HUDEP-2 (cell line): ENCODE measurements at regions not wholly inside any gene's neighbourhood (a gene's known extent, or its start where the extent isn't known, plus 50 kb on each side); places are given as distances from the start of the nearest gene placed in this dataset.
A peak's percentile ranks its signal among the peaks of the same experiment; 100 is the strongest.

ENCODE experiments used
- DNase-seq, 76 experiments: peaks; one replicate each; lab custom pipeline; 2025; ENCODE audit not compliant: unreplicated experiment in 76 of 76; lab: John Stamatoyannopoulos, UW

DNA sequence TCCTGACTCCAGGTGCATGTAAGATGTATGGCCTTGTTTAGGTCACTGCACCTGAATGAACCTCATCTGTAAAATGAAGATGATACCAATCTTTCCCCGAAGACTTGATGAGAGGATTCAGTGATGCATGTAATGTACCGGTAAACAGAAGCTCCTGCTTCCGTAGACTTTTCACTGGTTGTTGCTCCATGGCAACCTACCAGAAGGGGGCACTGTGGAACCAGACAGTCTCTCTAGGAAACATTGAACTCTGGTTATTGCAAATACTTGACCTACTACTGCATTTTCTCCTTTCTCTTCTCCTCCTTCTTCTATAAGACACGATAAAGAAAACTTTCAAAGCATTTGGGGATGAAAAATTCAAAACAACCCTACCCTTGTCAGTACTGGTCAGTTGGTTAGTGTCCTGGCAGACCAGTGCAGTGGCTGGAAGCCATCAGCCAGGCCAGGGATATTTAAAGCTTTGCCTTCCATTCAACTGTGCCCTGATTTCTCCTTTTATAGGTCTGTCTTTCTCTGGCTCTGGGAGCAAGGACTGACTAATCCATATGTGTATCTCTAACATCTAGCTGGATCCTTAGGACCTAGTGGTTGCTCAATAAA, 667.4 kb upstream of the SALL1 start:
- DNase-seq, result peak in 35 of 76 experiments; percentile 2 to 63 (median 24)

DNA sequence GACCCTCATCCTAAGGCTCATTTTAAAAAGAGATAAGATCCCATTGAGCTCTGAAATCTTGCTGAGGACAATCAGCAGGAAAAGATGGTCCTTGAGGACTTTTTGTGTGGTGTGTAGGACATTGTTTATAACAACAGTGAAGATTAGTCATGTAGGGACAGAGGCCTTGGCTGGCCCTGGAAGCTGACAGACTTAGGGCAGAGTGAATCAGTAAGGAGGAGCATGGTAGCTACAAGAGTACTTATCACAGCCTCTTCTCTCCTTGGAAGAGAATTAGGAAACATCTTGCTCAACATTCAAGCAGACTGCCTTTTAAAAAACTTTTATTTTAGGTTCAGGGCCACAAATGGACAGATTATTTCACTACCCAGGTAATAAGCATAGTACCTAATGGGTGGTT, 665.9 kb upstream of the SALL1 start:
- DNase-seq, result no peak

DNA sequence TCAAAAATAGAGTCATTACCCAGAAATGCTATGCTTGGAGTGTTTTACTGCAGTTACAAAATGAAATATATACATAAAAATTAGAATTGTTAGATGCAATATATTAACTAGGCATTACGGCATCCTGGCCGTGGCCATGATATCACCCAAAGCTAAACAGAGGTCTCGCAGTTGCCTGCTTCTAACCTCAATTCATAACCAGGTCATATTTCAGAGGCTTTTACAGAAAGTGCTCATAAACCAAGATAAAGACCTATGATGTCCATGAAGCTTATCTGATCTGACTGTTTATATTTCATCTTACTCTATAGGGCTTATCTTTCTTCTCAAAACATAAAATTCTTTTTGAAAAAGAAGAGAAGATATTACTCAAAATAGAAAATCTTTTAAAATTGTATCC, 664.5 kb upstream of the SALL1 start:
- no peak for DNase-seq

DNA sequence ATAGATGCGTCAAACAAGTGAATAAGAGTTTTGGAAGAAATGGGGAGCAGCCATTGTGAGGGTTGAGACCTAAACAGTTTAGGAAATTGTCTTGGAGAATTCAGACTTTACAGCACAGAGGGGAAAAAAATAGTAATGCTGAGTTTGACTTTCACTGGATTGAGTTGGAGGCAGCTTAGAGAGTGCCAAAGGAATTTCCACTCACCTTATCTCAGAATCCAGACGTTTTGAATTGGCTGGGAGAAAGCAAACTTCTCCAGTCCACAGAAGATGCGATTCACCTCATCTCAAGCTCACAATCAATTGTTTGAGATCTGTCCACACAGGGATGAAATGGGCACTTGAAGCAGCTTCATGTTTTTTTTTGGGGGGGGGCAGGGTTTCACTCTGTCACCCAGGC, 663.5 kb upstream of the SALL1 start:
- no peak for DNase-seq

DNA sequence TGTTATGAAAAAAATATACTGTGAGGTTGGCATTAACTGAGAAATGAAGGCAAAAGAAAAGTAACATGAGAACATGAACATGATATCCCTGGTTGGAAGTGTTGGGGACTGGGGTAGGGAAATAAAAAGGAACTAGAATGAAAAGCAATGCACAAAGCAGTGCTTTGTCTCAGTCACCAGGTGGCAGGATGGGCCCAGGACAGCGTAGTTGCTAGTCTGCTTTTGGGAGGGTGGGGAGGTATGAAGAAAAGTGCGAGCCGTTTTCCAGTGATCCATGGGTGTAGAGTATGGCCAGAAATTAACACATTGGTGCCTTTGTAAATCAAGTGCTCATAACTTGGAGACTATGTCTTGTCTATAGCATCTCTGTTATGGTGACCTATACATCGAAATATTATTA, 662.5 kb upstream of the SALL1 start:
- peak in 1 of 76 experiments; percentile 3 for DNase-seq

DNA sequence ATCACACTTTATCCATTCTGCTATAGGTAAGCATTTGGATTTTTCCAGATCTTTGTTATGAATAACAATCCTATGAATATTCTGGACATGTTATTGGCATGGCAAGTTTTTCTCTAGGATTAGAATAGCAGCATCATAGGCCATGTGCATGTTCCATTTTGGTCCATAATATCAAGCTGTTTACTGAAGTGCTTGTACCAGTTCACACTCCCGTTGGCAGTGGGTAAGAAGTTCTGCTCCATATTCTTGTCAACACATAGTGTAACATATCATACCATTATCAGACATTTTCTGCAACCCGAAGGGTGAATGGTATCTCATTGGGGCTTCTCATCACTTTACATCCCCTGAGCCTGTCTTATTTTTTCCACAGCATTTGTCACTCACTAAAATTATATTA, 661.9 kb upstream of the SALL1 start:
- no peak for DNase-seq

DNA sequence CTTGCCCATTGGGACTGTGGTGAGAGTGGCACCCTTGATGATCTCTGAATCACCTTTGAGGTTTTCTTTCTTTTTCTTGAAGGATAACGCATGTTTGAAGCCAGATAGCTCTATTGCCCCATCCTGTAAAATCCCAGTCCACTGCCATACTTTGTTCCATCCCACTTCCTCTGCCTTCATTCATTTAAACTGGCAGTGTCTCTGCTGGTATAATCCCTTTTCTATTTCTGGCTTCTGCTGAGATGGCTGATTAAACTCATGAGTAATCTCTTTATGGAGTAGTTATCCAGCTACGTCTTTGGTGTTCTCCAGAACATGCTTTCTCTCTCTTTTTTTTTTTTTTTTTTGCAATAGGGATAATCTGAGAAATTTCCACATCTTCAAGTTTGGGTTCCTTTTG, 656.5 kb upstream of the SALL1 start:
- DNase-seq, result no peak

DNA sequence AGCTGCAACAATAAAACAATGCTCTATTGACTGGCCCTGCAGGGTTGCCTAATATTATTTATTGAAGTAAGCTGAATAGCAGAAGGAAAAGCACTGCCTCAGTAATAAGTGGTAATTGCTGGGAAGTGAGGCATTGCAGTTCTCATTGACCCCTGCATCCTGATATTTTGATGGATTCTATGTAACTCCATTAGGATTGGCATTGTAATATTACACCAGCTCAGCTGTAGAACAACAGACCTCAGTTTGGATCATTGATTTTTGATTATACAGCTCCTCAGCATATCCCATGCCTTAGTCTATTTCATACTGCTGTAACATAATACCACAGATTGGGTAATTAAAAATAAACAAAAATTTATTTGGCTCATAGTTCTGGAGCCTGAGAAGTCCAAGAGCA, 650.6 kb upstream of the SALL1 start:
- DNase-seq, result no peak

DNA sequence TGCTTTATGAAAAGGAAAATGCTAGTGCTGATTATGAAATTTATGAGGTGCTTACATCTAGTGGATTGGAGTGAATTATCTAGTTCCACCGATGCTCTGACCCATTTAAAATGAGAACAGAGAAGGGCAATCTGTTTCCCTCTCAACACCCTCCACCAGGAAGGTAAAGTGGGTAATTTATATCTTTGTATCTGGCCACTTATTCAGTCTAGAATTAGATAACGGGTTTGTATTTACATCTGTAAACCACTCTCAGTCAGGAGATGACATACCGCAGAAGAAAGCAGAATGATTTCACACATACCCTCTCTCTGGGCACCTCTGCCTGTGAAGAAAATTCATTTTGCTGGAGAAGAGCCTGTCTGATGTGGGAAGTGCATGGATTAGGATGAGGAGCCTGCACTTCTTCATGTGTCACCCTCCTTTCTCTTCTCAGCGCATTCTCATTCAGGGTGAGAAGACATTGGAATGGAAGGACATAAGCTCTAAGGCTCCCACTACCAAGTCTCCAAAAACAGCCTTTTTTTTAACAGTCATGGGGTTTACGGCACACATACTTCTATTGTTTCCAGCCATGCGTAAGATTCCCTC, 646.7 kb upstream of the SALL1 start:
- DNase-seq, result no peak

DNA sequence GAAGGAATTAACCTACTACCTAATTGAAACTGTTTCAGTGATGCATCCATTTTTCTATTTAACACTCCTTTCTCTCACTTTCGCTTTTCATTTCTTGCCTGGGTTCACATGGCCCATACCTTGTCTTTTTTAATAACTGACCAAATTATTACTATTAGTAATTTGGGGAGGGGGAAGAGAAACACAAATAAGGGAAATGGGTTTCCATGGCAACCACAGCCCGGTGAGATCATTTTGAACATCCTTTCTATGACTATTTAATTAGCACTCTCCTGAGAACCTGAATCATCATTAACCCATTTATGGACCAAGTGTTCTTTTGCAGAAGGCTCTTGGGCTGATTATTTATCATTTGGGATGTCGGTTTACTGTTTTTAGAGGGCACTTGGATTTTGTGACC, 628.2 kb upstream of the SALL1 start:
- DNase-seq, result no peak

DNA sequence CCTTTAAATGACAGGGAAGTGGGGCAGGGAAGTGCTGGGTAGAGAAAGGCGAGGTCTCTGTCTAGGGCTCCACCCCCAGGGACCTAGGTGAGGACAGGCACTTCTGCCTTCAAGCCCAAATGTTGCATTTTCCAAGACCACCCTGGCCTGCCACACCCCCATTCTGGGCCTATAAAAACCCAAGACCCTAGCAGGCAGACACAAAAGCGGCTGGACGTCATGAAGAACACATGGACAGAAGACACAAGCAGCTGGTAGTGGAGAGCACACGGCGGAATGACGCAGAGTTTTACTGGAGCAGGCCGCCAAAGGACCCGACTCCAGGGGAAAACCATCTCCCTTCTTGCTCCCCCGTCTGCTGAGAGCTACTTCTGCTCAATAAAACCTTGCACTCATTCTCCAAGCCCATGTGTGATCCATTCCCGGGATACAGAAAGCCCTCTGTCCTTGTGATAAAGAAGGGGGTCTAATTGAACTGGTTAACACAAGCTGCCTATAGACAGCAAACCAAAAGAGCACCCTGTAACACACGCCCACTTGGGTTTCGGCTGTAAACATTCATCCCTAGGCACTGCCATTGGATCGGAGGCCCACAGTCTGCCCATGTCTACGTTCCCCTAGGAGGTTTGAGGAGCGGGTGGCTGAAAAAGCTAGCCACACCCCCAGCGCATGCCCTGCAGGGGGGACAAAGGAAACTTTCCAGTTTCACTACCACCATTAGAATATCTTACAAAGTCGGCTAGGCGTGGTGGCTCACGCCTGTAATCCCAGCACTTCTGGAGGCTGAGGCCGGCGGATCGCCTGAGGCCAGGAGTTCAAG, 622.2 kb upstream of the SALL1 start:
- no peak for DNase-seq

DNA sequence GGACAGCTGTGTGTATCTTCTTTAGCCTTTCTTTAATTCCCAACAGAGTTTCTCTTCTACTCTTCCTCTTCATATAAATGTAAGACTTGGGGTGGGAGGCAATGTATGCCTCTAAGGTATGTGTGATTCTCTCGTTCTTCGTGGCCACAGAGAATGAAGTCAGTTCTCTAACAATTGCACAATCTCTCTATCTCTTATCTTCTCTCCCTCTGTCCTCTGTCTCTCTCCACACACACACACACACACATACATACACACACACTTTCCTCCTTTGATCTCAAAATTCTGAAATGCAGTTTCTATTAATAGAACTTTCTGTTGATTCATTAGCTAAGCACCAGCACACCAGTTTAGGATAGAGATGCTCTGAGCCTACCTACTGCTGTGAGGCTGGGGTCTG, 615.7 kb upstream of the SALL1 start:
- no peak for DNase-seq

DNA sequence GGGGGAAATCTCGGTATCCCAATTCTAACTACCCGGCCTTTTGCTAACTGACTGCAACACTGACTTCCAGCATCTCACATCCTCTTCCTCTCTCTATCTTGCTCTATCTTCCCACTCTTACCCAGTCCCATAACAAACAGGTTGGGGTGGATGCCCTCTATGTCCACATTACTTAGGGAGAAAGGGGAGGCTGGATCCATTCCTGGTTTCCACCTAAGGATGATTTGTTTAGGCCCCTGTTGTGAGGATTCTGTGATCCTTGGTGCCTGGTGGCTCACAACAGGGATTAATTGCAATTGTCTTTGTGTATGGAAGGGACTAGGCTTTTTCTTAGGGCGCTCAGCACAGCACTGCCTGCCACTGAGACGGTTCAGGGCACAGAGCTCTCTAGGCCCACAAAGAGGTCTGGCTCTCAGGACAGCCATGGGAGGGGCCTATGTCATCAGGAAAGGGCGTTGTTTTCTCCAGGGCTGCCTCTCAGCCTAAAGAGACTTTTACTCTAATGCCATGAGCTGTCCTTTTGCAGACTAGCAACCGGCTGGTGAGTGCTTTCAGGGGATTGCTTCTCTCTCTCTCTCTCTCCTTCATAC, 612.1 kb upstream of the SALL1 start:
- no peak for DNase-seq

DNA sequence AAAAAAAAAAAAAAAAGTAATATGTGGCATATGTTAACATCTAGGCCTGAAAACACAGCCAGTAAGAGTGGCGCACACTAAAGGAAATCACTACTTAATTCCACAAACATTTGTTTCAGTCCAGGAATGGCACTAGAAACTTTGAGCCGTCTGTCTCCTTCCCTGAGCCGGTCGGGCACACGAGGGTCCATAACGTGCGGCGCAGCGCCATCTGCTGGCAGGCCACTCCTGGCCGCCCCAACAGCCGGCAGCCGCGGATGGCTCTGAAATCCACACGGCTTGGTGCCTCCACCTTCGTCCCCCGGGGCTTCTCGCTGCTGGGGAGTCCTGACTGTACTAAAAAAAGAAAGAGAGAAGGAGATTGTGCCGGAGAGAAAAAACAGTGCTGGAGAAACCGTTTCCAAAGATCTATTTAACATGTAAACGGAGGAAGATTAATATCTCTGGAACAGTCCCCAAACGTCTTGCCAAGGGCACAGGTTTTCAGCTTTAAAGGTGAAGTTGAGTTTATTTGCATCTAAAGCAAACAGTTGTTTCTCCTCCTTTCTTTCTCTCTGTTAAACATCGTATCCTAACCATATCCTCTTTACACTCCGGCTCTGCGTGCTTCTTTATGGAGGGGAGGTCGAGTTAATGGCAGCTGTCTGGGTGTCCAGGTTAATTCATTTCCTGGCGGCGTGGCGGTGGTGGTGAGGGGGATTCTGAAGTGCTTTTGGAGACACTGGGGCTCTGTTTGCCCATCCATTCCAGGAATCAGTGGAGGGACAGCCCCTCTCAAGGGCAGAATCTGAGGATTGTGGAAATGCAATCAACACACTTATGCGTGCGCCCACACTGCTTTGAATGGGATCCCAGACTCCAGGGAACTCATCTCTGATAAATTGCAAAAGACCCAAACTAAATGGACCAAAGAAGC, 611.3 kb upstream of the SALL1 start:
- peak in 57 of 76 experiments; percentile 1 to 63 (median 32) for DNase-seq

DNA sequence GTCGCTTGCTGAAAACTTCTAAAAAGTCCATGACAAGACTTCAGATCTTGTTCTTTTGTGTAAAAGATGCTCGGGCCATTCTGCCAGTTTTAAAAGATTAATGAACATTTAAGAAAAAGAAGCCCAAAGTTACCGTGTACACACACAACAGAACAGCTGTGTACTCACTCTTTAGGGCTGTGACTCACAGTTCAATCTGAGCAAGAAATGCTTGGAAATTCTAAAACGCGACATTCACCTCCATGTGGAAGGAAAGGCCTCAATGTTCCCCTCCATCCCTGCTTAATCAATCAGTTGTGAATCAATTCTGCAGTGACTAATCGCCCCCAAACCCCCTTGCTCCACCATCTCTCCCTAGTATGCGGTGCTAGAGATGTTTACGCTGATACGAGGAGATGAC, 609.9 kb upstream of the SALL1 start:
- no peak for DNase-seq

DNA sequence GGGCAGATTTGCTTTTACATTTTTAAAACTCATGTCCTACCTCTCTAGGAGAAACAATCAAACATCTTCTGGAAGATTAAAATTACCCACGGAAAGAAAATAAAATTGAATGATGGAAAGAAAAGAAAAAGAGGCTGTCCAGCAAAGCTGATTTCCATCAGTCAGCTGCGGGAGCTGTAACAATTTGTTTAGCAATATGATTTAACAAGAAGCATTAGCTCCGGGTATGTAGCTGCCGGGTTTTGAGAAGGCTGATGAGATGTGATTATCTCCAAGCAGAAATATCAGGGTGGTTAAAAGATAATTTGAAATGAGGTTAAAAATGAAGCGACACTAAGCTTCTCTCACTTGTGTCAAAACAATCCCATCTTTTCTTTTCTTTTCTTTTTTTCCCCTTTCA, 608.9 kb upstream of the SALL1 start:
- no peak for DNase-seq

DNA sequence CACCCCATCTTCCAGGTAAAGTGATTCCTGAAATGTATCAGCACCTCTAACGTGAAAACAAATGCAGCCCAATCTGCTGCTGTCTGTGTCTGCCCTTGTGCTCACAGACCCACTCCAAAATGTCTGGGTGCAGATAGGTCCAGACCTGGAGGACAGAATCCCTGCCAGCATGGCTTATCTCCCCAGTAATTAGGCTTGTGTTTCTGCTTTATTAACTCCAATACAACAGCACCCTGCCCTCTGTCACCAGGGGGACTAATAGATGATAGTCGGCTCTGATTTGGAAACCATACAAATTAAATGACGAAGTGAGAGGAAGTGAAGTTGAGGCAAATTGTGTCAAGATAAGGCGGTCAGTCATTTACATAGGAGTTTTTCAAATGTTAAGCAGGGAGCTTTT, 608.3 kb upstream of the SALL1 start:
- no peak for DNase-seq

DNA sequence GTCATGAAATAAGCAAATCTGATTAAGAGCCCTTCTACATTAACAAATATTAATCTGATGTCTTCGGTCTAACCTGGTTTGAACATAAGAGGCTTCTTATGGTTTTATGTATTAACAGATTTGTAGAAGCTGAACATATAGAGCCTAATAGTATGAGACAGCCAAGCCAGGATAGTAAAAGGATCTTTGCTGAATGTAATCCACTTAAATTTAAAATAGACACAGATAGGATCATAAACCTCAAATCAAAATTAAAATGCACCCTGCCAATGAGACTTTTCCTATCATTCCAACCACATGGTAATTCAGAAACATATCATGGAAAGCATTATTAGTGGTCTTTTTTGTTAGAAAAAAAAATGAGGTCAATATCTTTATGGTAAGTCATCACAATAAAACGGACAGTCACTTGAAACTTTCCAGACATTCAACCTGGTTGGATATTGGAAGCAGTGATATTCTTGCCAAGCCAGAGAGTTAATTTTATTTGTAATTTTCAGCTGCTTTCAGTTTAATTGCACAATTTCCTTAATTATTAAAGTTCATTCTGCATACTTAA, 606.9 kb upstream of the SALL1 start:
- no peak for DNase-seq

DNA sequence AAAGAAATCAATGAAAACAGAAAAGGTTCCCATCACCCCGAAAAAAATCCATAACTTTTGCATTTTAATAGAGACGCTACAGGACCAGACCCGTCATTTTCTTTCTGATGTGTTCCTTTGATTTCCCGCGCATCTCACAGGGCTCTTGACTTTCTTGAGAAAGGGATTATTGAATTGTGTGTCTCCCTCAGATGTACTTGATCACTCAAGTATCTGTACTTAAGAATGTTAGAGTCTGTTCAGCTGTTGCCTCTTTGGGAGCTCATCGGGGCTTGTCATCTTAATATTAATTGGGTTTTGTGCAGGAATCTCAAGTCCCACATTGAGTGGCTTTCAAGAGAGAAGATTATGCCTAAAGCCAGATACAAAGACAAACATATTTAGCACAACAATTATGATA, 606.4 kb upstream of the SALL1 start:
- DNase-seq, result no peak

DNA sequence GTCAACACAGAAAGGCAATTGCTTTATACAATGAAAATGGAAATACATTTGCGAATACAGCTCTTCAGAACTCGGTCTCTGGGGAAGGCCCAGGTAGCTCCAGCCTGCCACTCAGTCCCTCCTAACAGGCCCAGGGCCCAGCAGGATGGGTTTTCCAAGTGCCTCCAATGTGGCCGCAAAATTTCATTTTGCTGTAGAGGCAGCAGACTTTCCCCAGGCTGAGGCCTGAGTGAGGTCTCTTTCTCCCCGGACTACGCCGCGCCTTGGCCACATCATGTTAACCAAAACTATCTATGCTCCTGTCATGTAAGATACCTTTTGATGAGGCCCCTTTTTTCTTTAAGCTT, 606.0 kb upstream of the SALL1 start:
- DNase-seq, result no peak
